HG03457 (cell line): ENCODE measurements at regions not wholly inside any gene's neighbourhood (a gene's known extent, or its start where the extent isn't known, plus 50 kb on each side); places are given as distances from the start of the nearest gene placed in this dataset.

Source experiments
- ATAC-seq: cut with Tn5 transposase; IDR thresholded peaks from one replicate; pipeline ENCODE4 v1.9.1; 2021; ENCODE audit warnings: moderate number of reproducible peaks; ENCODE audit not compliant: unreplicated experiment

- no peak for ATAC-seq
Measured at GRCh38 chr11:27907530-27907929, 200.4 kb downstream of the KIF18A start.

- no peak for ATAC-seq
Measured at GRCh38 chr11:27907091-27907490, 200.9 kb downstream of the KIF18A start.

- no peak for ATAC-seq
Measured at GRCh38 chr11:27904358-27905055, 203.4 kb downstream of the KIF18A start.

GRCh38 chr11:27902981-27903624 is 202.8 kb upstream of the BDNF start:
- ATAC-seq = no peak

- no peak for ATAC-seq
Measured at GRCh38 chr11:27898166-27898565, 197.9 kb upstream of the BDNF start.

- ATAC-seq = no peak
Measured at GRCh38 chr11:27896096-27896495, 195.8 kb upstream of the BDNF start.

- no peak for ATAC-seq
Measured at GRCh38 chr11:27894552-27894951, 194.3 kb upstream of the BDNF start.

GRCh38 chr11:27886857-27887256 is 186.6 kb upstream of the BDNF start:
- ATAC-seq = no peak

GRCh38 chr11:27882066-27882697 is 181.9 kb upstream of the BDNF start:
- ATAC-seq = no peak

- ATAC-seq = no peak
Measured at GRCh38 chr11:27875831-27876775, 175.8 kb upstream of the BDNF start.

GRCh38 chr11:27874998-27875830 is 175.0 kb upstream of the BDNF start:
- no peak for ATAC-seq

GRCh38 chr11:27873664-27874063 is 173.4 kb upstream of the BDNF start:
- ATAC-seq = no peak

GRCh38 chr11:27871056-27871455 is 170.8 kb upstream of the BDNF start:
- ATAC-seq = no peak

- no peak for ATAC-seq
Measured at GRCh38 chr11:27869701-27870100, 169.4 kb upstream of the BDNF start.

GRCh38 chr11:27868709-27869108 is 168.5 kb upstream of the BDNF start:
- no peak for ATAC-seq

- ATAC-seq = no peak
Measured at GRCh38 chr11:27868226-27868625, 168.0 kb upstream of the BDNF start.

GRCh38 chr11:27865105-27865504 is 164.8 kb upstream of the BDNF start:
- ATAC-seq = no peak

- no peak for ATAC-seq
Measured at GRCh38 chr11:27864611-27865010, 164.4 kb upstream of the BDNF start.

GRCh38 chr11:27864091-27864491 is 163.8 kb upstream of the BDNF start:
- ATAC-seq = no peak

GRCh38 chr11:27863637-27864036 is 163.4 kb upstream of the BDNF start:
- ATAC-seq = no peak
